ENCODE measurements at regions not wholly inside any gene's neighbourhood (a gene's known extent, or its start where the extent isn't known, plus 50 kb on each side); places are given as distances from the start of the nearest gene placed in this dataset.

GRCh38 chr10:28743576-28743975 is 66.3 kb downstream of the BAMBI start:
- no peak for TF ChIP-seq CTCF (IDR thresholded peaks at IDR 0.05)
- TF ChIP-seq POLR2A (IDR thresholded peaks at IDR 0.05): no peak

Measured in heart left ventricle (tissue), 13 donors.